ENCODE measurements at regions not wholly inside any gene's neighbourhood (a gene's known extent, or its start where the extent isn't known, plus 50 kb on each side); places are given as distances from the start of the nearest gene placed in this dataset.

DNA sequence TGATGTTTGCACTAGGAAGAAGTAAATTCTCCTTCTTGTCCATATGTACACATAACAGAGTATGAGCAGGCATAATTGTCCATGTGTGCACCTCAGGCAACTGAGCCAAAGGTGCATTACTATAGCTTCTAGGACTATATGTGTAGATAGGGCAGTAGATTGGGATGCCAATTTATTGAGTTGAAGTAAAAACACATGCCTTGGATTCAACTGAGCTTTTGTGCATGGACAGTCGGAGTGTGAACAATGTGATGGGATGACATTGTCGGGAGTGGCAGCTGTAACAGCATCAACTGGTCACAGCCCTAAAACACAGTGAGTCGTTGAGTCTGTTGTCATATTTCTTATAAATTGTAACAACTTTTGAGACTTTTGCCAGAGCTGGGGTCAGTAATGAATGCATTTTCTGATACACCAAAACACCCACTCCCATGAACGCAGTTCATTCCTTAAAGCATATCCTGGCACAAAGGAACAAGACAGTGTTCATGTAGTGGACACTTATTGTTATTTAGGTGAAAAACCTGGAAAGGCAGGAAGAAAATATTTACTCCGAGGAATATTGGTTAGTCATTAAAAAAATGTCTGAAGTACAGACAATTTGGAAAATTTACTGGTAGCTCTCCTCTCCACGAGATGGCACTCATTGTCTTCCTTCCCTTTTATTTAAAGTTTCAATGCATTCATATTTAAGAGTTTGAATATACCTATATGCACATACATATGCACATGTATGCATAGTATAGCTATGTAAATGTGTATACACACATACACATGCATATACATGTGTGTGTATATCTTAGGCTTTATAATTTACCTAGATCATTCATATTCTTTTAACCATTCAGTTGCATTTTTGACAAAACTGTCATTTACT is 302.0 kb upstream of the STXBP5 start:
- Histone ChIP-seq H3K4me1 (ENCODE audit: insufficient read depth, low read length) (peaks cover 4% of the 10 kb centered on the region), H3K36me3 (ENCODE audit: insufficient read depth, low read length) (no peaks in the 10 kb centered on the region), H3K79me2 (ENCODE audit: insufficient read depth, low read length) (no peaks in the 10 kb centered on the region), H3K27ac (ENCODE audit: low read depth, low read length) (no peak overlapping the region), H3K4me2 (ENCODE audit: low read length) (no peak overlapping the region), H4K20me1 (ENCODE audit: insufficient read depth, low read length) (no peaks in the 10 kb centered on the region), H3K9me3 (ENCODE audit: insufficient read depth, low read depth, low read length) (no peaks in the 10 kb centered on the region), H3K9ac (ENCODE audit: low read length) (no peak overlapping the region), H2AFZ (ENCODE audit: low read depth, low read length) (no peak overlapping the region), H3K27me3 (ENCODE audit: insufficient read depth, low read length) (no peaks in the 10 kb centered on the region), H3K4me3 (ENCODE audit: insufficient read depth, low read depth, low read length) (no peak overlapping the region)
- FAIRE-seq (peak; percentile 59), DNase-seq (ENCODE audit: low read depth) (no peak)
- H3K4me1 Mint-ChIP-seq (ENCODE audit: low read depth, unreplicated experiment) = peaks cover 3% of the 10 kb centered on the region
- no peak overlapping the region for H3K27ac Mint-ChIP-seq (ENCODE audit: unreplicated experiment)
- H3K4me3 Mint-ChIP-seq (ENCODE audit: unreplicated experiment) = no peak overlapping the region
- H3K9me3 Mint-ChIP-seq (ENCODE audit: unreplicated experiment) = no peaks in the 10 kb centered on the region
- no peaks in the 10 kb centered on the region for H3K36me3 Mint-ChIP-seq (ENCODE audit: low read depth, unreplicated experiment)
- no peak for TF ChIP-seq EZH2 (IDR thresholded peaks at IDR 0.05; ENCODE audit: insufficient read depth, low read length)
- TF ChIP-seq, protein P1, sequence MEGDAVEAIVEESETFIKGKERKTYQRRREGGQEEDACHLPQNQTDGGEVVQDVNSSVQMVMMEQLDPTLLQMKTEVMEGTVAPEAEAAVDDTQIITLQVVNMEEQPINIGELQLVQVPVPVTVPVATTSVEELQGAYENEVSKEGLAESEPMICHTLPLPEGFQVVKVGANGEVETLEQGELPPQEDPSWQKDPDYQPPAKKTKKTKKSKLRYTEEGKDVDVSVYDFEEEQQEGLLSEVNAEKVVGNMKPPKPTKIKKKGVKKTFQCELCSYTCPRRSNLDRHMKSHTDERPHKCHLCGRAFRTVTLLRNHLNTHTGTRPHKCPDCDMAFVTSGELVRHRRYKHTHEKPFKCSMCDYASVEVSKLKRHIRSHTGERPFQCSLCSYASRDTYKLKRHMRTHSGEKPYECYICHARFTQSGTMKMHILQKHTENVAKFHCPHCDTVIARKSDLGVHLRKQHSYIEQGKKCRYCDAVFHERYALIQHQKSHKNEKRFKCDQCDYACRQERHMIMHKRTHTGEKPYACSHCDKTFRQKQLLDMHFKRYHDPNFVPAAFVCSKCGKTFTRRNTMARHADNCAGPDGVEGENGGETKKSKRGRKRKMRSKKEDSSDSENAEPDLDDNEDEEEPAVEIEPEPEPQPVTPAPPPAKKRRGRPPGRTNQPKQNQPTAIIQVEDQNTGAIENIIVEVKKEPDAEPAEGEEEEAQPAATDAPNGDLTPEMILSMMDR (IDR thresholded peaks at IDR 0.05; ENCODE audit: insufficient read depth, low read depth, low read length) = no peak
- peaks cover 1% of the 10 kb centered on the region for H3K27me3 Mint-ChIP-seq (ENCODE audit: low read depth, unreplicated experiment)

- H3K27me3 Mint-ChIP-seq (ENCODE audit: low read depth, unreplicated experiment) = no peaks in the 10 kb centered on the region
- H3K36me3 ChIP-seq (ENCODE audit: insufficient read depth, low read length) = no peaks in the 10 kb centered on the region
- no peak for TF ChIP-seq EZH2 (IDR thresholded peaks at IDR 0.05; ENCODE audit: insufficient read depth, low read length)
- TF ChIP-seq, protein P1 (IDR thresholded peaks at IDR 0.05; ENCODE audit: insufficient read depth, low read depth, low read length) = no peak
- H3K36me3 Mint-ChIP-seq (ENCODE audit: low read depth, unreplicated experiment) = no peaks in the 10 kb centered on the region
- no peak overlapping the region for H3K9ac ChIP-seq (ENCODE audit: low read length)
- H3K4me3 ChIP-seq (ENCODE audit: insufficient read depth, low read depth, low read length) = no peak overlapping the region
- no peaks in the 10 kb centered on the region for H3K9me3 ChIP-seq (ENCODE audit: insufficient read depth, low read depth, low read length)
- no peak overlapping the region for H2AFZ ChIP-seq (ENCODE audit: low read depth, low read length)
- no peak for DNase-seq (ENCODE audit: low read depth)
- H4K20me1 ChIP-seq (ENCODE audit: insufficient read depth, low read length) = no peaks in the 10 kb centered on the region
- H3K27ac ChIP-seq (ENCODE audit: low read depth, low read length) = no peak overlapping the region
- no peak overlapping the region for H3K4me2 ChIP-seq (ENCODE audit: low read length)
- H3K4me1 Mint-ChIP-seq (ENCODE audit: low read depth, unreplicated experiment) = peaks cover 3% of the 10 kb centered on the region
- H3K9me3 Mint-ChIP-seq (ENCODE audit: unreplicated experiment) = no peaks in the 10 kb centered on the region
- no peaks in the 10 kb centered on the region for H3K27me3 ChIP-seq (ENCODE audit: insufficient read depth, low read length)
- peaks cover 4% of the 10 kb centered on the region for H3K4me1 ChIP-seq (ENCODE audit: insufficient read depth, low read length)
- no peak overlapping the region for H3K4me3 Mint-ChIP-seq (ENCODE audit: unreplicated experiment)
- no peaks in the 10 kb centered on the region for H3K79me2 ChIP-seq (ENCODE audit: insufficient read depth, low read length)
- H3K27ac Mint-ChIP-seq (ENCODE audit: unreplicated experiment) = no peak overlapping the region
- FAIRE-seq = no peak
Measured at GRCh38 chr6:146902846-146903245, 301.4 kb upstream of the STXBP5 start.

- Mint-ChIP-seq H3K27me3 (ENCODE audit: low read depth, unreplicated experiment) (no peaks in the 10 kb centered on the region), H3K36me3 (ENCODE audit: low read depth, unreplicated experiment) (no peaks in the 10 kb centered on the region), H3K9me3 (ENCODE audit: unreplicated experiment) (no peaks in the 10 kb centered on the region), H3K4me3 (ENCODE audit: unreplicated experiment) (no peak overlapping the region), H3K4me1 (ENCODE audit: low read depth, unreplicated experiment) (peaks cover 3% of the 10 kb centered on the region), H3K27ac (ENCODE audit: unreplicated experiment) (no peak overlapping the region)
- Histone ChIP-seq H3K79me2 (ENCODE audit: insufficient read depth, low read length) (no peaks in the 10 kb centered on the region), H2AFZ (ENCODE audit: low read depth, low read length) (no peak overlapping the region), H3K27me3 (ENCODE audit: insufficient read depth, low read length) (no peaks in the 10 kb centered on the region), H3K4me1 (ENCODE audit: insufficient read depth, low read length) (peaks cover 4% of the 10 kb centered on the region), H3K4me3 (ENCODE audit: insufficient read depth, low read depth, low read length) (no peak overlapping the region), H4K20me1 (ENCODE audit: insufficient read depth, low read length) (no peaks in the 10 kb centered on the region), H3K36me3 (ENCODE audit: insufficient read depth, low read length) (no peaks in the 10 kb centered on the region), H3K4me2 (ENCODE audit: low read length) (no peak overlapping the region), H3K9ac (ENCODE audit: low read length) (no peak overlapping the region), H3K27ac (ENCODE audit: low read depth, low read length) (no peak overlapping the region), H3K9me3 (ENCODE audit: insufficient read depth, low read depth, low read length) (no peaks in the 10 kb centered on the region)
- no peak for TF ChIP-seq EZH2 (IDR thresholded peaks at IDR 0.05; ENCODE audit: insufficient read depth, low read length)
- TF ChIP-seq, protein P1 (IDR thresholded peaks at IDR 0.05; ENCODE audit: insufficient read depth, low read depth, low read length) = no peak
- DNase-seq (ENCODE audit: low read depth) = no peak
- no peak for FAIRE-seq
Measured at GRCh38 chr6:146903451-146903850, 300.8 kb upstream of the STXBP5 start.
